ENCODE measurements at regions not wholly inside any gene's neighbourhood (a gene's known extent, or its start where the extent isn't known, plus 50 kb on each side); places are given as distances from the start of the nearest gene placed in this dataset.
"Not testable (repeated sequence)": the region's sequence is repeated elsewhere in the genome, so short reads cannot be mapped to it uniquely, and the experiment has no call there.

DNA sequence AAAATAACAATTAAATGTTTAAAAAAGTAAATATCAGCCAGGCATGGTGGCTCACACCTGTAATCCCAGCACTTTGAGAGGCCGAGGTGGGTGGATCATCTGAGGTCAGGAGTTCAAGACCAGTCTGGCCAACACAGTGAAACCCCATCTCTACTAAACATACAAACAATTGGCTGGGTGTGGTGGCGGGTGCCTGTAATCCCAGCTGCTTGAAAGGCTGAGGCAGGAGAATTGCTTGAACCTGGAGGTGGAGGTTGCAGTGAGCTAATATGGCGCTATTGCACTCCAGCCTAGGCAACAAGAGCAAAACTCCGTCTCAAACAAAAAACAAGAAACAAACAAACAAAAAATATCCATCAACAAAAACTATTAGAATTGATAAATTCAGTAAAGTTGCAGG, 77.5 kb downstream of the SNX5 start:
- 96 to 97% methylated on average over 4 of the region's 4 CpGs for WGBS, 2 donors
- intact Hi-C loops (cut with DNase I; ENCODE audit: low total_unique reads) = loop anchor here (10.0 kb wide), 1 partner anchor 386 kb away; no protein-coding TSS in a partner anchor
- not testable (repeated sequence) for DNase-seq (ENCODE audit: low spot score in 2 of 2); H3K4me3 ChIP-seq (ENCODE audit: low read depth, poor library complexity, severe bottlenecking)

DNA sequence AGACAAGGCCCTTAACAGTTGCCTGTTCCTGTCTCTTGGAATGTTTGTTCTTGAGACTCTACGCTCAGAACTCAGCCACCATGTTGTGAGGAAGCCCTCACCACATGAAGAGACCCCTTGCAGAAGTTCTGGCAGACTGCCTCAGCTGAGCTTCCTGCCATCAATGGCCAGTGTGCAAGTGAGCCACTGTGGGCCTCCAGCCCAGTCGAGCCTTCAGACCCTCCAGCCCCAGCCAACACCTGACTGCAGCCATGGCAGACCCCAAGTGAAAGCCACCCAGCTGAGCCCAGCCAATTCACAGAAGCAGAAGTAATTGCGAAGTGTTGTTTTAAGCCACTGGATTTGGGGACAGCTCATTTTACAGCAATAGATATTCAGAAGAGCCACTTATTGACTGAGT, 78.3 kb downstream of the SNX5 start:
- TF ChIP-seq, protein P1, sequence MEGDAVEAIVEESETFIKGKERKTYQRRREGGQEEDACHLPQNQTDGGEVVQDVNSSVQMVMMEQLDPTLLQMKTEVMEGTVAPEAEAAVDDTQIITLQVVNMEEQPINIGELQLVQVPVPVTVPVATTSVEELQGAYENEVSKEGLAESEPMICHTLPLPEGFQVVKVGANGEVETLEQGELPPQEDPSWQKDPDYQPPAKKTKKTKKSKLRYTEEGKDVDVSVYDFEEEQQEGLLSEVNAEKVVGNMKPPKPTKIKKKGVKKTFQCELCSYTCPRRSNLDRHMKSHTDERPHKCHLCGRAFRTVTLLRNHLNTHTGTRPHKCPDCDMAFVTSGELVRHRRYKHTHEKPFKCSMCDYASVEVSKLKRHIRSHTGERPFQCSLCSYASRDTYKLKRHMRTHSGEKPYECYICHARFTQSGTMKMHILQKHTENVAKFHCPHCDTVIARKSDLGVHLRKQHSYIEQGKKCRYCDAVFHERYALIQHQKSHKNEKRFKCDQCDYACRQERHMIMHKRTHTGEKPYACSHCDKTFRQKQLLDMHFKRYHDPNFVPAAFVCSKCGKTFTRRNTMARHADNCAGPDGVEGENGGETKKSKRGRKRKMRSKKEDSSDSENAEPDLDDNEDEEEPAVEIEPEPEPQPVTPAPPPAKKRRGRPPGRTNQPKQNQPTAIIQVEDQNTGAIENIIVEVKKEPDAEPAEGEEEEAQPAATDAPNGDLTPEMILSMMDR (IDR thresholded peaks at IDR 0.05) = no peak
- no peak for TF ChIP-seq POLR2A (IDR thresholded peaks at IDR 0.05)
- WGBS, 2 donors = 97 to 98% methylated on average over 3 of the region's 3 CpGs
- no peak for DNase-seq (ENCODE audit: low spot score in 2 of 2)
- H3K4me3 ChIP-seq (ENCODE audit: low read depth, poor library complexity, severe bottlenecking) = no peak overlapping the region
- intact Hi-C loops (cut with DNase I; ENCODE audit: low total_unique reads) = loop anchor here (10.0 kb wide), 1 partner anchor 386 kb away; no protein-coding TSS in a partner anchor

DNA sequence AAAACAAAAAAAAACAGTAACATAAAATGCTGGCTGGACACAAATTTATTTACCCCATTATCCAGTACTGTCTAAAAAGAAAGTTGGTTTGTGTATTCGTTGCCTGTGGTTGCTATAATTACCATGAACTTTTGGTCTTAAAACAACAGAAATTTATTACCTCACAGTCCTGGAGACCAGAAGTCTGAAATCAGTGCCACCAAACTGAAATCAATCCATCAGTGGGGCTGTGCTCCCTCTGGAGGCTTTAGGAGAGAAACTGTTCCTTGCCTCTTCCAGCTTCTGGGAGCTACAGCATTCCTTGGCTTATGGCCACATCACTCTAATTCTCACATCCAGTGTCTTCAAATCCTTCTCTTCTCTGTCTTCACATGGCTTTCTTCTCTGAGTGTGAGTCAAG, 79.4 kb downstream of the SNX5 start:
- intact Hi-C loops (cut with DNase I; ENCODE audit: low total_unique reads) = loop anchor here (2.0 kb wide), 1 partner anchor 36 kb away; no protein-coding TSS in a partner anchor
- no peak for DNase-seq (ENCODE audit: low spot score in 2 of 2)
- no peak overlapping the region for H3K4me3 ChIP-seq (ENCODE audit: low read depth, poor library complexity, severe bottlenecking)
- TF ChIP-seq, protein P1 (IDR thresholded peaks at IDR 0.05) = no peak
- no peak for TF ChIP-seq POLR2A (IDR thresholded peaks at IDR 0.05)
- WGBS, 2 donors = 55 to 56% methylated on average over 1 of the region's 1 CpG

DNA sequence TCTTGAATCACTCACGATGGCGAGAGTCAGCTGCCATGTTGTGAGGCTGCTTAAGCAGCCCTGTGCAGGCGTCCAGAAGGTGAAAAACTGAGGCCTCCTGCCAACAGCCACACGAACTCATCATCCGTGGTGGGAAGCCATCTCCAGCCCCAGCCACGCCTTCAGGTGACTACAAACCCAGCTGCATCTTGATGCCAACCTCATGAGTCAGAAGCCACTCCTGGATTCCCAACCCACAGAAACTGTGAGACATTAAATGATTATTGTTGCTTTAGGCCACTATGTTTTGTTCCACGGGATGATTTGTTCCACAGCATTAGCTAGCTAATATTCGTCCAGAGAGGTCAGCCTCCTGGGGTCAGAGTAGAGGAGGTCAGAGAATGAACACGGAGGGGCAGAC, 80.5 kb downstream of the SNX5 start:
- no peak for DNase-seq (ENCODE audit: low spot score in 2 of 2)
- no peak overlapping the region for H3K4me3 ChIP-seq (ENCODE audit: low read depth, poor library complexity, severe bottlenecking)
- TF ChIP-seq, protein P1 (IDR thresholded peaks at IDR 0.05) = no peak
- no peak for TF ChIP-seq POLR2A (IDR thresholded peaks at IDR 0.05)
- intact Hi-C loops (cut with DNase I; ENCODE audit: low total_unique reads) = loop anchor here (2.0 kb wide), 1 partner anchor 35 kb away; no protein-coding TSS in a partner anchor
- WGBS, 2 donors = 56 to 71% methylated on average over 9 of the region's 9 CpGs

DNA sequence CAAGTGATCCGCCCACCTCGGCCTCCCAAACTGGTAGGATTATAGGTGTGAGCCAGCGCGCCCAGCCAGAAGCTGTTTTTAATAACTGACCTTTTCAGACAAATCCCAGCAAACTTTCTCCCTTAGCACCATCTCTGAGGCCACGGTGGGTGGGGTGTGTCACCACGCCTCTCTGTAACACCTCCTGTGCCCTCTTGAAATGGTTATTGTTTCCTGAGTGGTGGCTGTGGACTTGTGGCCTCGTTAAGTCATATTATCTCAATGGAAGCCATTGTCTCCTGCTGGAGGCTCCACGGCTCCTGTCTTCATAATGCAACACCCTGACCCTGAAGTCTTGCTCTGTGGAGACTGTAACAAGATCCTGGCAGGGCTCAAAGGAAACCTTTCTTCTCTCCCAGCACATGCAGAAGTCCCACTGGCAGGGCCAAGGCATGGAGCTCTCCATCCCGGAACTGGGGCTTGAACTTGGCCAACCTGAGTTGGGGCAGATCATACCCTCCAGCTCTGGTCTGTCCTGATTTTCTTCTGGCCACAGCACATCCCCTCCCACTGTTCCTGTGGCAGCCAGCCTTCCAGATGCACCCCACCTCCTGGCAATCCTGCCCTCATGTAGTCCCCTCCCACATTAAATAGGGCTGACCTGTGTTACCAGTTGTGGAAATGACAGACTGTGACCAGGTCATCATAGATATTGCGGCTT, 81.1 kb downstream of the SNX5 start:
- WGBS, 2 donors = 79 to 86% methylated on average over 10 of the region's 10 CpGs

DNA sequence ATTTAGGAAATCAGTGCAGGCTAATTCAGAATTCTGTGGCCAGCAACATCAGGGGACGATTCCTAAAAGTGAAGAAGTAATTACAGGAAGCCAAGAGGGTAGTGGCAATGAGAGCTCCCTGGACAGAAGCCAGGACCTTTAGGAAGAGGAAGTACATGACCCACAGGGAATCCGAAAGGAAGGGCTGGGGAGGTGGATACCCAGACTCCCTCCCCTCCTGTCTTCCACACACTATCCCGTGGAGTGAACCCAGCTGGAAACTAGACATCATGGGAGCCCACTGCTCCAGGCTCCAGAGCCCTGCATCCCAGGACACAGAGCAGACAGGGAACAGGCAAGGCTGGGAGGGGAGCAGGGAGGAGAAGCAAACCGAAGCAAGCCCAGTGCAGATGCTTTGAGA, 83.0 kb downstream of the SNX5 start:
- H3K4me3 ChIP-seq (ENCODE audit: low read depth, poor library complexity, severe bottlenecking) = no peak overlapping the region
- WGBS, 2 donors = 37 to 44% methylated on average over 4 of the region's 4 CpGs
- intact Hi-C loops (cut with DNase I; ENCODE audit: low total_unique reads) = no loop called here
- no peak for DNase-seq (ENCODE audit: low spot score in 2 of 2)
- TF ChIP-seq, protein P1 (IDR thresholded peaks at IDR 0.05) = no peak
- TF ChIP-seq POLR2A (IDR thresholded peaks at IDR 0.05) = no peak

More for the DNA sequence above, 81.1 kb downstream of the SNX5 start:
- no peak overlapping the region for H3K4me3 ChIP-seq (ENCODE audit: low read depth, poor library complexity, severe bottlenecking)
- intact Hi-C loops (cut with DNase I; ENCODE audit: low total_unique reads) = loop anchor here (2.0 kb wide), 1 partner anchor 35 kb away; no protein-coding TSS in a partner anchor
- no peak for DNase-seq (ENCODE audit: low spot score in 2 of 2)
- TF ChIP-seq, protein P1 (IDR thresholded peaks at IDR 0.05) = no peak
- TF ChIP-seq POLR2A (IDR thresholded peaks at IDR 0.05) = no peak

Measured in lower leg skin (tissue), 4 donors.